K562 (cell line): ENCODE measurements at regions not wholly inside any gene's neighbourhood (a gene's known extent, or its start where the extent isn't known, plus 50 kb on each side); places are given as distances from the start of the nearest gene placed in this dataset.

Source experiments
- ATAC-seq: fragments of 200-7000 bp; cut with Tn5 transposase; 3 replicates; pipeline ENCODE4 v1.9.1; 2020; ENCODE audit warnings: moderate library complexity
- BruUV-seq: library from RNA; stranded (reverse); fragments of 400-500 nt; replicated peaks from 2 replicates; lab custom pipeline; 2021; lab: Mats Ljungman, UMichigan
- CTCF ChIA-PET: fragments of 300-600 bp; formaldehyde crosslinking; extraction: SDS; loops from one replicate; lab custom pipeline; 2021; ENCODE audit warnings: low intra/inter-chr PET ratio; lab: Yijun Ruan, JAX
- POLR2A ChIA-PET: fragments of 300-600, 350-650 bp; sonication (Branson Sonifier 250); formaldehyde crosslinking; extraction: SDS; loops from one replicate; lab custom pipeline; 2021; ENCODE audit warnings: antibody characterized with exemption, inconsistent platforms; lab: Yijun Ruan, JAX
- DNase-seq, 4 experiments: peaks; one replicate each; pipeline versions ENCODE4 v3.0.0 to v3.0.0-alpha.2; 2011 to 2018; ENCODE audit warnings: low spot score in 3 of 4, mixed read lengths in 3 of 4; ENCODE audit errors: extremely low read depth in 1 of 4
- FAIRE-seq: peaks from 2 replicates; lab custom pipeline; 2011; peaks lifted over from hg19 to GRCh38; lab: Jason Lieb, UNC
- H2AFZ ChIP-seq: 2 replicates; pipeline ENCODE4 v1.6.0; 2011; ENCODE audit warnings: low read depth, low read length, control low read depth, inconsistent platforms
- H3K27ac ChIP-seq: fragments of 200-600 bp; 3 replicates; pipeline ENCODE4 v1.8.0; 2011; ENCODE audit warnings: low read depth, mild to moderate bottlenecking, control low read depth, inconsistent platforms, low read length, moderate library complexity, mixed read lengths; ENCODE audit errors: extremely low read depth
- H3K27me3 ChIP-seq, 2 experiments: fragments of 300-600 bp in 1 of 2; 2 replicates in 1 of 2; 3 replicates in 1 of 2; pipeline versions ENCODE4 v1.6.0 to v1.8.0; 2011; ENCODE audit warnings: inconsistent platforms in 2 of 2, low read length in 2 of 2, mild to moderate bottlenecking in 1 of 2, mixed read lengths in 1 of 2, moderate library complexity in 1 of 2; ENCODE audit not compliant: control insufficient read depth in 2 of 2, insufficient read depth in 2 of 2
- H3K36me3 ChIP-seq: fragments of 300-600 bp; 3 replicates; pipeline ENCODE4 v1.8.0; 2011; ENCODE audit warnings: mild to moderate bottlenecking, low read length, inconsistent platforms; ENCODE audit not compliant: control insufficient read depth, insufficient read depth
- H3K4me1 ChIP-seq, 2 experiments: fragments of 200-600 bp in 1 of 2; replicated peaks in 1 of 2; 2 replicates in 1 of 2; 3 replicates in 1 of 2; pipeline versions ENCODE4 v1.5.1 to v1.8.0; 2011; ENCODE audit warnings: inconsistent platforms in 2 of 2, low read length in 2 of 2, mild to moderate bottlenecking in 1 of 2, mixed read lengths in 1 of 2, moderate library complexity in 1 of 2; ENCODE audit not compliant: control insufficient read depth in 2 of 2, insufficient read depth in 2 of 2
- H3K4me2 ChIP-seq: 2 replicates; pipeline ENCODE4 v1.6.1; 2011; ENCODE audit warnings: low read length, control low read depth, inconsistent platforms, mixed read lengths; ENCODE audit not compliant: insufficient read depth
- H3K4me3 ChIP-seq: fragments of 200-600 bp; sonication (generic), shearing (Covaris generic); 2 replicates; pipeline ENCODE4 v1.5.1; 2016; ENCODE audit warnings: control low read depth, inconsistent platforms
- H3K79me2 ChIP-seq: fragments of 200-600 bp; 3 replicates; pipeline ENCODE4 v1.8.0; 2011; ENCODE audit warnings: low read length, inconsistent platforms; ENCODE audit not compliant: control insufficient read depth, insufficient read depth
- H3K9ac ChIP-seq, 2 experiments: 2 replicates each; pipeline versions ENCODE4 v1.6.0 to v1.6.1; 2011; ENCODE audit warnings: low read depth in 2 of 2, low read length in 2 of 2, control low read depth in 1 of 2, inconsistent platforms in 1 of 2, mild to moderate bottlenecking in 1 of 2, mixed read lengths in 1 of 2; ENCODE audit not compliant: insufficient read depth in 1 of 2
- H3K9me1 ChIP-seq: one replicate; pipeline ENCODE4 v1.6.0; 2011; ENCODE audit warnings: inconsistent platforms, mild to moderate bottlenecking, low read length, moderate library complexity; ENCODE audit not compliant: control insufficient read depth, insufficient read depth
- H3K9me3 ChIP-seq: replicated peaks from 2 replicates; pipeline ENCODE4 v1.5.1; 2011; ENCODE audit warnings: low read depth, low read length, inconsistent platforms; ENCODE audit not compliant: control insufficient read depth, insufficient read depth
- H4K20me1 ChIP-seq: replicated peaks from 2 replicates; pipeline ENCODE4 v1.6.1; 2011; ENCODE audit warnings: low read length, inconsistent platforms, mixed read lengths; ENCODE audit not compliant: control insufficient read depth, insufficient read depth
- TEAD4 ChIP-seq, 2 experiments: sonication (generic) in 1 of 2; formaldehyde crosslinking in 1 of 2; IDR thresholded peaks; 2 replicates each; pipeline versions ENCODE4 v1.6.1 to v1.8.0; 2012 to 2022; ENCODE audit warnings: borderline replicate concordance in 1 of 2, inconsistent platforms in 1 of 2, low read length in 1 of 2, mild to moderate bottlenecking in 1 of 2, missing genetic modification reagents in 1 of 2
- ZBTB17 ChIP-seq: fragments of 450-650 bp; formaldehyde crosslinking; IDR thresholded peaks from 2 replicates; pipeline ENCODE4 v1.4.0; 2020; ENCODE audit warnings: mild to moderate bottlenecking
- ZNF384 ChIP-seq: IDR thresholded peaks from 2 replicates; pipeline ENCODE4 v1.6.1; 2012; ENCODE audit warnings: low read depth, low read length, improper control_type of control experiment
- ZNF609 ChIP-seq: sonication (generic); formaldehyde crosslinking; IDR thresholded peaks from 2 replicates; pipeline ENCODE4 v1.8.1; 2023; ENCODE audit warnings: missing genetic modification reagents, mild to moderate bottlenecking, borderline replicate concordance
- WGBS: fragments of 100-300 bp; shearing (Covaris generic); methylation state at CpG from one replicate; pipeline ENCODE4 v1.1.6; 2016; ENCODE audit warnings: low coverage, mixed read lengths; ENCODE audit not compliant: insufficient coverage; ENCODE audit errors: missing lambda C conversion rate; 5-methylcytosine and 5-hydroxymethylcytosine counted together
- in situ Hi-C: fragments of 300-500 bp; cut with MboI; formaldehyde crosslinking; loops from 4 replicates; pipeline ENCODE4 v1.15.0; 2018; ENCODE audit warnings: inconsistent platforms, mixed read lengths
- intact Hi-C: fragments of 100-400 bp; cut with micrococcal nuclease; formaldehyde crosslinking; loops from 2 replicates; pipeline ENCODE4 v1.14.2; 2022

GRCh38 chr1:172972258-172972657 is 78.5 kb downstream of the TNFSF18 start (continued):
- TF ChIP-seq ZNF609 (no peak), ZNF384 (no peak), TEAD4 (IDR thresholded peaks at IDR 0.05; ENCODE audit: low read length) (no peak), TEAD4 (CRISPR knock-in tag; IDR thresholded peaks at IDR 0.05; ENCODE audit: borderline replicate concordance) (no peak), ZBTB17 (CRISPR knock-in tag) (no peak)

GRCh38 chr1:172973424-172973823 is 77.3 kb downstream of the TNFSF18 start:
- no peaks in the 10 kb centered on the region for H3K4me1 ChIP-seq
- no peak overlapping the region for H3K27ac ChIP-seq
- H3K79me2 ChIP-seq, result no peaks in the 10 kb centered on the region
- no peak overlapping the region for H3K9ac ChIP-seq
- no peak overlapping the region for H3K4me3 ChIP-seq
- intact Hi-C loops (no loop called here), in situ Hi-C loops (no loop called here)
- no peak for DNase-seq
- H4K20me1 ChIP-seq, result no peaks in the 10 kb centered on the region
- no peaks in the 10 kb centered on the region for H3K9me3 ChIP-seq
- WGBS, result 11% methylated on average over 3 of the region's 4 CpGs
- ATAC-seq, result peak; percentile 67
- FAIRE-seq, result no peak
- no peaks in the 10 kb centered on the region for H3K27me3 ChIP-seq
- peak overlapping the region; percentile 33 for H3K4me2 ChIP-seq
- H3K9me1 ChIP-seq, result no peaks in the 10 kb centered on the region
- BruUV-seq, result no TSS peak
- CTCF ChIA-PET, result no interaction called here
- no peaks in the 10 kb centered on the region for H3K36me3 ChIP-seq
- POLR2A ChIA-PET, result no interaction called here
- peak overlapping the region; percentile 32 for H2AFZ ChIP-seq
